H9 (cell line): ENCODE measurements at regions not wholly inside any gene's neighbourhood (a gene's known extent, or its start where the extent isn't known, plus 50 kb on each side); places are given as distances from the start of the nearest gene placed in this dataset.

ENCODE experiments used
- DNase-seq: peaks from one replicate; pipeline ENCODE4 v3.0.0-alpha.2; 2017
- H2AFZ ChIP-seq: one replicate; pipeline ENCODE4 v1.6.1; 2013; ENCODE audit warnings: mild to moderate bottlenecking, low read length, control low read depth, moderate library complexity
- H2AK5ac ChIP-seq: 2 replicates; pipeline ENCODE4 v1.6.1; 2013; ENCODE audit warnings: low read length, control low read depth, mixed read lengths; ENCODE audit not compliant: insufficient read length
- H2BK120ac ChIP-seq: one replicate; pipeline ENCODE4 v1.6.1; 2013; ENCODE audit warnings: low read depth, mild to moderate bottlenecking, low read length, control low read depth, inconsistent platforms; ENCODE audit not compliant: poor library complexity, severe bottlenecking
- H2BK12ac ChIP-seq: 2 replicates; pipeline ENCODE4 v1.6.1; 2013; ENCODE audit warnings: low read length, control low read depth, mixed read lengths, low read depth; ENCODE audit not compliant: insufficient read length
- H2BK15ac ChIP-seq: 2 replicates; pipeline ENCODE4 v1.6.1; 2013; ENCODE audit warnings: low read depth, low read length, control low read depth
- H2BK20ac ChIP-seq: one replicate; pipeline ENCODE4 v1.6.1; 2013; ENCODE audit warnings: low read depth, mild to moderate bottlenecking, low read length, control low read depth, inconsistent platforms; ENCODE audit not compliant: poor library complexity, severe bottlenecking
- H2BK5ac ChIP-seq: 2 replicates; pipeline ENCODE4 v1.6.1; 2013; ENCODE audit warnings: low read length, control low read depth, mixed read lengths; ENCODE audit not compliant: insufficient read length
- H3K14ac ChIP-seq: 2 replicates; pipeline ENCODE4 v1.6.1; 2013; ENCODE audit warnings: low read length, control low read depth; ENCODE audit not compliant: insufficient read depth
- H3K18ac ChIP-seq: 2 replicates; pipeline ENCODE4 v1.6.1; 2013; ENCODE audit warnings: low read depth, mild to moderate bottlenecking, mixed read lengths, low read length, control low read depth; ENCODE audit not compliant: insufficient read length
- H3K23ac ChIP-seq: 2 replicates; pipeline ENCODE4 v1.6.1; 2013; ENCODE audit warnings: low read length, control low read depth, mixed read lengths, low read depth; ENCODE audit not compliant: insufficient read length
- H3K23me2 ChIP-seq: 2 replicates; pipeline ENCODE4 v1.6.1; 2013; ENCODE audit warnings: low read depth, mild to moderate bottlenecking, mixed read lengths, low read length, control low read depth; ENCODE audit not compliant: insufficient read length, poor library complexity, severe bottlenecking
- H3K27ac ChIP-seq: 2 replicates; pipeline ENCODE4 v1.5.1; 2013; ENCODE audit warnings: low read length, control low read depth, mixed read lengths, low read depth; ENCODE audit not compliant: insufficient read length
- H3K27me3 ChIP-seq: 2 replicates; pipeline ENCODE4 v1.6.1; 2013; ENCODE audit warnings: low read length, control low read depth, inconsistent platforms; ENCODE audit not compliant: insufficient read depth
- H3K4ac ChIP-seq: 2 replicates; pipeline ENCODE4 v1.6.1; 2013; ENCODE audit warnings: low read depth, mild to moderate bottlenecking, control low read depth, inconsistent platforms, low read length, moderate library complexity
- H3K4me1 ChIP-seq: 2 replicates; pipeline ENCODE4 v1.6.1; 2013; ENCODE audit warnings: low read length, control low read depth, inconsistent platforms; ENCODE audit not compliant: insufficient read depth
- H3K4me2 ChIP-seq: 2 replicates; pipeline ENCODE4 v1.6.1; 2013; ENCODE audit warnings: low read length, control low read depth, mixed read lengths; ENCODE audit not compliant: insufficient read length, insufficient read depth
- H3K56ac ChIP-seq: 2 replicates; pipeline ENCODE4 v1.6.1; 2013; ENCODE audit warnings: low read depth, mild to moderate bottlenecking, mixed read lengths, low read length, control low read depth; ENCODE audit not compliant: insufficient read length
- H3K79me1 ChIP-seq: 2 replicates; pipeline ENCODE4 v1.6.1; 2013; ENCODE audit warnings: low read depth, mild to moderate bottlenecking, moderate library complexity, low read length, control low read depth, inconsistent platforms; ENCODE audit not compliant: insufficient read depth, poor library complexity, severe bottlenecking
- H3K79me2 ChIP-seq: 2 replicates; pipeline ENCODE4 v1.6.1; 2013; ENCODE audit warnings: low read length, control low read depth, inconsistent platforms; ENCODE audit not compliant: insufficient read depth
- H3K9ac ChIP-seq: 2 replicates; pipeline ENCODE4 v1.6.1; 2013; ENCODE audit warnings: low read length, control low read depth, mixed read lengths; ENCODE audit not compliant: insufficient read length; ENCODE audit errors: extremely low read depth
- H3K9me3 ChIP-seq: one replicate; pipeline ENCODE4 v1.6.1; 2013; ENCODE audit warnings: low read depth, low read length, inconsistent platforms; ENCODE audit not compliant: control insufficient read depth
- H3T11ph ChIP-seq: one replicate; pipeline ENCODE4 v1.6.1; 2013; ENCODE audit warnings: mild to moderate bottlenecking, low read length, control low read depth, inconsistent platforms
- H4K20me1 ChIP-seq: one replicate; pipeline ENCODE4 v1.6.1; 2013; ENCODE audit not compliant: control insufficient read depth, insufficient read length, insufficient read depth
- H4K5ac ChIP-seq: 2 replicates; pipeline ENCODE4 v1.6.1; 2013; ENCODE audit warnings: low read depth, mild to moderate bottlenecking, mixed read lengths, low read length, control low read depth; ENCODE audit not compliant: insufficient read length
- H4K8ac ChIP-seq: replicated peaks from 2 replicates; pipeline ENCODE4 v1.6.1; 2013; ENCODE audit warnings: low read length, control low read depth, mixed read lengths, low read depth; ENCODE audit not compliant: insufficient read length
- H4K91ac ChIP-seq: 2 replicates; pipeline ENCODE4 v1.6.1; 2013; ENCODE audit warnings: low read depth, mild to moderate bottlenecking, moderate library complexity, mixed read lengths, low read length, control low read depth; ENCODE audit not compliant: insufficient read length
- H3K27ac Mint-ChIP-seq, 3 experiments: 2 replicates in 2 of 3; 3 replicates in 1 of 3; pipeline ENCODE4 v1.8.0; 2020 to 2021; ENCODE audit warnings: mixed read lengths in 3 of 3, mild to moderate bottlenecking in 1 of 3, moderate library complexity in 1 of 3
- H3K27me3 Mint-ChIP-seq: 2 replicates; pipeline ENCODE4 v1.8.0; 2021; ENCODE audit warnings: low read depth, mild to moderate bottlenecking, moderate library complexity, mixed read lengths
- H3K36me3 Mint-ChIP-seq, 3 experiments: 2 replicates in 2 of 3; 3 replicates in 1 of 3; pipeline ENCODE4 v1.8.0; 2020 to 2021; ENCODE audit warnings: low read depth in 3 of 3, mixed read lengths in 3 of 3; ENCODE audit not compliant: insufficient read depth in 1 of 3
- H3K4me1 Mint-ChIP-seq, 2 experiments: 2 replicates each; pipeline ENCODE4 v1.8.0; 2020; ENCODE audit warnings: mixed read lengths in 2 of 2
- H3K4me3 Mint-ChIP-seq, 2 experiments: 2 replicates in 1 of 2; 3 replicates in 1 of 2; pipeline ENCODE4 v1.8.0; 2020 to 2021; ENCODE audit warnings: mild to moderate bottlenecking in 2 of 2, mixed read lengths in 2 of 2, moderate library complexity in 1 of 2
- H3K9me3 Mint-ChIP-seq, 2 experiments: 2 replicates in 1 of 2; 3 replicates in 1 of 2; pipeline ENCODE4 v1.8.0; 2020; ENCODE audit warnings: mild to moderate bottlenecking in 2 of 2, mixed read lengths in 2 of 2, moderate library complexity in 1 of 2
- CTCF ChIP-seq: fragments of 200-600 bp; sonication (generic); conservative IDR thresholded peaks from 3 replicates; pipeline ENCODE4 v1.8.0; 2021; ENCODE audit warnings: antibody characterized with exemption, mild to moderate bottlenecking
- WGBS: extraction: QIAGEN DNeasy Blood & Tissue Kit; methylation state at CpG from one replicate; pipeline ENCODE4 v1.1.7; 2013; ENCODE audit warnings: missing lambda C conversion rate, low lambda C conversion rate, mixed read lengths; ENCODE audit not compliant: insufficient read length; ENCODE audit errors: extremely low coverage; 5-methylcytosine and 5-hydroxymethylcytosine counted together

GRCh38 chr3:180330440-180330839 is 271.5 kb upstream of the TTC14 start:
- no peak overlapping the region for H3K14ac ChIP-seq
- H2BK120ac ChIP-seq: no peak overlapping the region
- TF ChIP-seq CTCF: no peak
- Mint-ChIP-seq H3K27ac (no peak overlapping the region), H3K36me3 (no peaks in the 10 kb centered on the region), H3K9me3 (no peaks in the 10 kb centered on the region; a peak in 1 of 5 replicates), H3K4me3 (no peak overlapping the region), H3K4me1 (peaks cover 3 to 9% of the 10 kb centered on the region in 2 experiments; a peak in 3 of 4 replicates), H3K27me3 (no peaks in the 10 kb centered on the region)
- H4K8ac ChIP-seq: no peak overlapping the region
- WGBS: no CpG with 5 or more reads among the region's 1 CpG
- H2BK20ac ChIP-seq: no peak overlapping the region
- H3K27ac ChIP-seq: no peak overlapping the region
- no peaks in the 10 kb centered on the region for H3K79me1 ChIP-seq
- no peak overlapping the region for H2BK15ac ChIP-seq
- H3K4me1 ChIP-seq: no peaks in the 10 kb centered on the region; the same call in 1 of the 2 replicates
- no peaks in the 10 kb centered on the region for H3K27me3 ChIP-seq
- no peaks in the 10 kb centered on the region for H3K23me2 ChIP-seq
- H2AK5ac ChIP-seq: no peak overlapping the region
- H2AFZ ChIP-seq: no peak overlapping the region
- no peak overlapping the region for H2BK12ac ChIP-seq
- H3K79me2 ChIP-seq: no peaks in the 10 kb centered on the region
- no peak overlapping the region for H3K4ac ChIP-seq
- no peaks in the 10 kb centered on the region for H4K20me1 ChIP-seq
- H3K4me2 ChIP-seq: no peak overlapping the region
- no peak overlapping the region for H3T11ph ChIP-seq
- no peak overlapping the region for H4K91ac ChIP-seq
- no peak for DNase-seq
- no peak overlapping the region for H3K18ac ChIP-seq
- H3K9ac ChIP-seq: no peak overlapping the region
- no peaks in the 10 kb centered on the region for H3K9me3 ChIP-seq
- no peak overlapping the region for H3K23ac ChIP-seq
- no peak overlapping the region for H4K5ac ChIP-seq
- H3K56ac ChIP-seq: no peak overlapping the region
- no peak overlapping the region for H2BK5ac ChIP-seq
